DND-41 (cell line): ENCODE measurements at regions not wholly inside any gene's neighbourhood (a gene's known extent, or its start where the extent isn't known, plus 50 kb on each side); places are given as distances from the start of the nearest gene placed in this dataset.
"Not testable (repeated sequence)": the region's sequence is repeated elsewhere in the genome, so short reads cannot be mapped to it uniquely, and the experiment has no call there.

ENCODE experiments used
- ATAC-seq: fragments of 200-7000 bp; cut with Tn5 transposase; 3 replicates; pipeline ENCODE4 v1.9.1; 2021; ENCODE audit warnings: low read depth; ENCODE audit not compliant: insufficient read depth
- DNase-seq: peaks from one replicate; pipeline ENCODE4 v3.0.0-alpha.2; 2020
- H2AFZ ChIP-seq: 2 replicates; pipeline ENCODE4 v1.6.0; 2012; ENCODE audit warnings: low read depth, low read length
- H3K27ac ChIP-seq: 2 replicates; pipeline ENCODE4 v1.5.1; 2012; ENCODE audit warnings: low read length, inconsistent platforms
- H3K27me3 ChIP-seq: fragments of 200-600 bp; sonication (generic); 2 replicates; pipeline ENCODE4 v1.6.0; 2012; ENCODE audit warnings: low read length, mild to moderate bottlenecking, inconsistent platforms; ENCODE audit not compliant: insufficient read depth, poor library complexity
- H3K36me3 ChIP-seq: 2 replicates; pipeline ENCODE4 v1.5.1; 2012; ENCODE audit warnings: low read length, inconsistent platforms; ENCODE audit not compliant: insufficient read depth
- H3K4me1 ChIP-seq: 2 replicates; pipeline ENCODE4 v1.5.1; 2012; ENCODE audit warnings: mild to moderate bottlenecking, low read length; ENCODE audit not compliant: insufficient read depth
- H3K4me2 ChIP-seq: 2 replicates; pipeline ENCODE4 v1.6.0; 2012; ENCODE audit warnings: mild to moderate bottlenecking, moderate library complexity, low read length, inconsistent platforms; ENCODE audit not compliant: insufficient read depth
- H3K4me3 ChIP-seq, 2 experiments: fragments of 200-600 bp in 1 of 2; shearing (Covaris generic) in 1 of 2; 2 replicates each; pipeline ENCODE4 v1.5.1; 2012 to 2016; ENCODE audit warnings: inconsistent platforms in 2 of 2, low read length in 2 of 2, mild to moderate bottlenecking in 2 of 2, low read depth in 1 of 2, moderate library complexity in 1 of 2
- H3K79me2 ChIP-seq: 2 replicates; pipeline ENCODE4 v1.6.0; 2012; ENCODE audit warnings: low read length, inconsistent platforms; ENCODE audit not compliant: insufficient read depth
- H3K9ac ChIP-seq: 2 replicates; pipeline ENCODE4 v1.6.0; 2012; ENCODE audit warnings: low read depth, mild to moderate bottlenecking, inconsistent platforms, low read length, moderate library complexity
- H3K9me3 ChIP-seq: 2 replicates; pipeline ENCODE4 v1.5.1; 2012; ENCODE audit warnings: low read length, moderate library complexity, mild to moderate bottlenecking, inconsistent platforms; ENCODE audit not compliant: insufficient read depth, severe bottlenecking
- H4K20me1 ChIP-seq: 2 replicates; pipeline ENCODE4 v1.6.0; 2012; ENCODE audit warnings: low read length; ENCODE audit not compliant: insufficient read depth
- EZH2 ChIP-seq: IDR thresholded peaks from 3 replicates; pipeline ENCODE4 v1.6.1; 2012; ENCODE audit warnings: borderline replicate concordance, low read depth, mild to moderate bottlenecking, moderate library complexity, low read length, inconsistent platforms; ENCODE audit not compliant: severe bottlenecking
- TF ChIP-seq, protein P1 (sequence below): IDR thresholded peaks from 2 replicates; pipeline ENCODE4 v1.5.1; 2012; ENCODE audit warnings: borderline replicate concordance, low read length, moderate library complexity, mild to moderate bottlenecking; ENCODE audit not compliant: poor library complexity, severe bottlenecking; ENCODE audit errors: extremely low read depth

DNA sequence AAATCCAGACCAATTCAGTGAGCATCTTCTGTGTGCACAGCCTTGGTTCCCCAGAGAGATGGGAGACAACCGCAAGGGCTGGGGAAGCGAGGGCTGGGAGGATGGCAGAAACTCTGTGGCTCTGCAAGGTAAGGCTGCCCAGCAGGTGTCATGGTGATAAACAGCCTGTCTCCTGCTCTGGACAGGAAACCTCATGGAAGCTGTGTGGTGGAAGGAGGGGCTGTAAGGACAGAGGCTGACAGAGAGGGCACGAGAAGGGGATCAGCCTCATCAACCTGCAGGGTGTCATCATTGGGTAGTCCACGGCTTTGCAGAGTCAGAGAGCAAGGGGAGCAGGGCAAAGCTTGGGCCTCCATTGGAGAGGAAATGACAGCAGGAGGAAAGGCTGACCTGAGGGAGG, 138.4 kb upstream of the CADM1 start:
- DNase-seq (no peak), ATAC-seq (no peak)
- no peak overlapping the region for H3K4me2 ChIP-seq
- H3K4me1 ChIP-seq, result no peaks in the 10 kb centered on the region
- no peak overlapping the region for H2AFZ ChIP-seq
- TF ChIP-seq, protein P1, sequence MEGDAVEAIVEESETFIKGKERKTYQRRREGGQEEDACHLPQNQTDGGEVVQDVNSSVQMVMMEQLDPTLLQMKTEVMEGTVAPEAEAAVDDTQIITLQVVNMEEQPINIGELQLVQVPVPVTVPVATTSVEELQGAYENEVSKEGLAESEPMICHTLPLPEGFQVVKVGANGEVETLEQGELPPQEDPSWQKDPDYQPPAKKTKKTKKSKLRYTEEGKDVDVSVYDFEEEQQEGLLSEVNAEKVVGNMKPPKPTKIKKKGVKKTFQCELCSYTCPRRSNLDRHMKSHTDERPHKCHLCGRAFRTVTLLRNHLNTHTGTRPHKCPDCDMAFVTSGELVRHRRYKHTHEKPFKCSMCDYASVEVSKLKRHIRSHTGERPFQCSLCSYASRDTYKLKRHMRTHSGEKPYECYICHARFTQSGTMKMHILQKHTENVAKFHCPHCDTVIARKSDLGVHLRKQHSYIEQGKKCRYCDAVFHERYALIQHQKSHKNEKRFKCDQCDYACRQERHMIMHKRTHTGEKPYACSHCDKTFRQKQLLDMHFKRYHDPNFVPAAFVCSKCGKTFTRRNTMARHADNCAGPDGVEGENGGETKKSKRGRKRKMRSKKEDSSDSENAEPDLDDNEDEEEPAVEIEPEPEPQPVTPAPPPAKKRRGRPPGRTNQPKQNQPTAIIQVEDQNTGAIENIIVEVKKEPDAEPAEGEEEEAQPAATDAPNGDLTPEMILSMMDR, result no peak
- no peak for TF ChIP-seq EZH2
- no peak overlapping the region for H3K9ac ChIP-seq
- H3K27me3 ChIP-seq, result peaks cover 3% of the 10 kb centered on the region
- no peaks in the 10 kb centered on the region for H3K9me3 ChIP-seq
- no peaks in the 10 kb centered on the region for H3K36me3 ChIP-seq
- no peaks in the 10 kb centered on the region for H3K79me2 ChIP-seq
- H3K4me3 ChIP-seq, result no peak overlapping the region
- H3K27ac ChIP-seq, result no peak overlapping the region
- no peaks in the 10 kb centered on the region for H4K20me1 ChIP-seq

DNA sequence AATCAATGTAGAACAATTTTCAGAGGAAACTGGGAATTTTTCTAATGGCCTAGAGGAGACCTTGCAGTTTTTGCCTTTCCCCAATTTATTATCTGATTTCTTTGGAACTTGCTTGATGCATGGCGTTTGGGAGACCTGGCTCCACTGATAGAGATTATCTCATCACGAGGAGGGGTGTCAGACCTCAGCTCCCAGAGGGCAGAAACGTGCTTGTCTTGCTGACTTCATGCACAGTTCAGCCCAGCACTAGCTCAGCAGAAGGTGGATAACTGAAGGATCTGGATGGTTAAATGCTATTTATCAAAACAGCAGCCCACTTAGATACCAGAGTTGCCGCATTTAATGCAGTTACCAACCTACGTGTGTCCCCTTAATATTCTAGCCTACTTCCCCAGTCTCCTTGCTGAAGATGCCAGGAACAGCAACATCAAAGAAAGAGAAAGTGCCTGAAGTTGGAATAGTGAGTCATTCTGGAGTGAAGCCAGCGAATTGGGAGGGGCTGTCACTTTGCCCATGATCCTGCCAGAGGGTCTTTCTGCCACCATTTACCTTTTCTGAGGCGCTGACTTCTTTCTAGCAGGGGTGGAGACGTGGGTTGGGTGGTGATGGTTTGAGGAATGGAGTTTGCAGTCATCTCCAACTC, 133.5 kb upstream of the CADM1 start:
- Histone ChIP-seq H3K4me1 (no peaks in the 10 kb centered on the region), H3K79me2 (no peaks in the 10 kb centered on the region), H2AFZ (no peak overlapping the region), H3K4me3 (no peak overlapping the region), H3K4me2 (no peak overlapping the region), H3K27ac (no peak overlapping the region), H3K36me3 (no peaks in the 10 kb centered on the region), H3K9ac (no peak overlapping the region), H3K27me3 (peaks cover 3% of the 10 kb centered on the region), H4K20me1 (no peaks in the 10 kb centered on the region), H3K9me3 (no peaks in the 10 kb centered on the region)
- ATAC-seq (no peak), DNase-seq (peak; percentile 5)
- TF ChIP-seq EZH2, result no peak
- TF ChIP-seq, protein P1, result no peak

DNA sequence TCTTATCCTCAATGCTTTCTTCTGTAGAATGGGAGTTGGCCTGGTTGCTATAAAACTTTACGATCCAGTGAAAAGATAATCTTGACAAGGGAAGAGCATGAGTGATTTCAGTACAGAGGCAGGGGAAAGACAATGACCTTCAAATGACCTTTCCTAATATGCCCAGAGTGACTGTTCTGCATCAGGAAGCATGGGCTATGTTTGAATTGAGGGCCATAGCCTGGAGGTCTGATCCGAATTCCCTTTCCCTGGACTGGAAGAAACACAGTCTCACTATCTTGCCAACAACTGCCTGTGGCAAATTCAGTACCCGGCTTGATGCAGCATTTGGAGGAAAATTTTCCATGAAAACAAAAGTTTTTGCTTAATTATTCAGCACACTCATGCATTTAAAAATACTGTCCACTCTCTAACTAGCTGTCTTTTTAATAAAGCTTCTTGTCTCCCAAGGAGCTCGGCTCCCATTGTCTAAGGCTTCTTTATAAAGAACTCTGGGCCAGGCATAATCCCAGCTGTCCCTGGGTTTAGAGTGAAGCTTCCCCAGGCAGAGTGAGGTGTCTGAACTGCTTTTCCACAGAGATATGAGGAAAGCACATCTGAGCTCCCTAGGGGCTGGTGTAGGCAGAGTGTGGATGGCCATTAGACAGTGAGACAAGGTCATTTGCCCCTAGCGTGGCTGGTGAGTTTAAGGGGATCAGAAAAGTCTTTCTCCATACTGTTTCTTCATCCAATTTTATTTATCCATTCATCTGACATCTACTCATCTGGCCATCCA, 132.7 kb upstream of the CADM1 start:
- ATAC-seq (no peak), DNase-seq (no peak)
- Histone ChIP-seq H4K20me1 (no peaks in the 10 kb centered on the region), H3K27ac (no peak overlapping the region), H3K4me1 (no peaks in the 10 kb centered on the region), H3K79me2 (no peaks in the 10 kb centered on the region), H3K4me2 (no peak overlapping the region), H3K36me3 (no peaks in the 10 kb centered on the region), H3K9me3 (no peaks in the 10 kb centered on the region), H3K4me3 (no peak overlapping the region), H2AFZ (no peak overlapping the region), H3K27me3 (peaks cover 3% of the 10 kb centered on the region), H3K9ac (no peak overlapping the region)
- no peak for TF ChIP-seq EZH2
- TF ChIP-seq, protein P1, result no peak

DNA sequence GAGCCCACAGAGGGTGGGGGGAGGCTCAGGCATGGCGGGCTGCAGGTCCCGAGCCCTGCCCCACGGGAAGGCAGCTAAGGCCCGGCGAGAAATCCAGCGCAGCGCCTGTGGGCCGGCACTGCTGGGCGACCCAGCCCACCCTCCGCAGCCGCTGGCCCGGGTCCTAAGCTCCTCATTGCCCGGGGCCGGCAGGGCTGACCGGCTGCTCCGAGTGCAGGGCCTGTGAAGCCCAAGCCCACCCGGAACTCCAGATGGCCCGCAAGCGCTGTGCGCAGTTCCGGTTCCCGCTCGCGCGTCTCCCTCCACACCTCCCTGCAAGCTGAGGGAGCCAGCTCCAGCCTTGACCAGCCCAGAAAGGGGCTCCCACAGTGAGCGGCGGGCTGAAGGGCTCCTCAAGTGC, 129.8 kb upstream of the CADM1 start:
- not testable (repeated sequence) for H3K9ac ChIP-seq, H3K36me3 ChIP-seq, H2AFZ ChIP-seq, H3K9me3 ChIP-seq, H3K27me3 ChIP-seq, H3K4me1 ChIP-seq, H3K4me2 ChIP-seq, H3K79me2 ChIP-seq, H4K20me1 ChIP-seq, ATAC-seq, H3K4me3 ChIP-seq, H3K27ac ChIP-seq, DNase-seq
